ENCODE measurements at regions not wholly inside any gene's neighbourhood (a gene's known extent, or its start where the extent isn't known, plus 50 kb on each side); places are given as distances from the start of the nearest gene placed in this dataset.

DNA sequence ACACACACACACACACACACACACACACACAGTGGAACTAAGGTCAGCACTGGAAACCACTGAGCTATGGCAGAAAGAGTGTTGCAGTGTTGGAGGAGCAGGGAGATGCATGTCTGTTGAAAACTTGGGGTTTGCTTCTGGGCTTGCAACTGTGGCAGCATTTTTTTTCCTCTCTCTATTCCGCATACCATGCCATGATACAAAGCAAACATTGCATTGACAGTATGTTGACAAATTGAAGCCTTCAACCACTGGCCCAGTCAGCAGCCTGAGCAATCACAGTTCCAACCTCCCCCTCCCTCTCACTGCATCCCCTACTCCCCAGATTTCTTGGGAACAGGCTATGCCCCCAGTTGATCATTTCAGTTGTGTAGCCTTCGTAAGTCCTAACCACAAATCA, 478.1 kb upstream of the WWC1 start:
- DNase-seq (ENCODE audit: extremely low read depth, low read depth): no peak
- no peak overlapping the region for H3K4me3 ChIP-seq (replicated peaks; ENCODE audit: low read depth, low read length)
- TF ChIP-seq CTCF (IDR thresholded peaks at IDR 0.05; ENCODE audit: low read depth, low read length, missing control alignments): no peak

GRCh38 chr5:167814040-167814439, 477.4 kb upstream of the WWC1 start:
- TF ChIP-seq CTCF (IDR thresholded peaks at IDR 0.05; ENCODE audit: low read depth, low read length, missing control alignments): no peak
- no peak overlapping the region for H3K4me3 ChIP-seq (replicated peaks; ENCODE audit: low read depth, low read length)
- no peak for DNase-seq (ENCODE audit: extremely low read depth, low read depth)

GRCh38 chr5:167814828-167815227, 476.6 kb upstream of the WWC1 start:
- DNase-seq (ENCODE audit: extremely low read depth, low read depth): peak; percentile 53
- TF ChIP-seq CTCF (IDR thresholded peaks at IDR 0.05; ENCODE audit: low read depth, low read length, missing control alignments): no peak
- no peak overlapping the region for H3K4me3 ChIP-seq (replicated peaks; ENCODE audit: low read depth, low read length)

DNA sequence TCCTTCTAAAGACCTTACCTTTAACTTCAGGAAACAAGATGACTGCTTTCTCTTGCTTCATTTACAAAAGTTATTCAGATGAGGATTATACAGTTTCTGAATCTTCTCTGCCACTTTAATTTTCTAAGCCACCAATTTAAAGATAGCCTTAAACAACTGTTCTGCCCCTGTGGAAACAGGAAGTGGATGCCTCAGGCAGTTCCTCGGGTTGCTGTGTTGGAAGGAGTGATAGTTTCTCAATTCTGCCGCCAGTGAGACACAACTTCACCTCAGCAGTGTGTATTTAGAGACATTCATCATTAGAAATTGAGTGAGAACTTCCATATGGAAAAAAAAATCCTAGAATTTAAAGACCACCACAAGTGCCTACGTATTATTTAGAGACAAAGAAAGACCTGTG, 475.1 kb upstream of the WWC1 start:
- no peak for DNase-seq (ENCODE audit: extremely low read depth, low read depth)
- no peak for TF ChIP-seq CTCF (IDR thresholded peaks at IDR 0.05; ENCODE audit: low read depth, low read length, missing control alignments)
- H3K4me3 ChIP-seq (replicated peaks; ENCODE audit: low read depth, low read length): no peak overlapping the region

GRCh38 chr5:167816864-167817263, 474.6 kb upstream of the WWC1 start:
- no peak overlapping the region for H3K4me3 ChIP-seq (replicated peaks; ENCODE audit: low read depth, low read length)
- no peak for TF ChIP-seq CTCF (IDR thresholded peaks at IDR 0.05; ENCODE audit: low read depth, low read length, missing control alignments)
- DNase-seq (ENCODE audit: extremely low read depth, low read depth): no peak

- DNase-seq (ENCODE audit: extremely low read depth, low read depth): no peak
- H3K4me3 ChIP-seq (replicated peaks; ENCODE audit: low read depth, low read length): no peak overlapping the region
- TF ChIP-seq CTCF (IDR thresholded peaks at IDR 0.05; ENCODE audit: low read depth, low read length, missing control alignments): no peak
Measured at GRCh38 chr5:167819406-167819805, 472.0 kb upstream of the WWC1 start.
